GM19043 (cell line): ENCODE measurements at regions not wholly inside any gene's neighbourhood (a gene's known extent, or its start where the extent isn't known, plus 50 kb on each side); places are given as distances from the start of the nearest gene placed in this dataset.
"Not testable (repeated sequence)": the region's sequence is repeated elsewhere in the genome, so short reads cannot be mapped to it uniquely, and the experiment has no call there.

ENCODE experiments used
- ATAC-seq: cut with Tn5 transposase; IDR thresholded peaks from one replicate; pipeline ENCODE4 v1.9.1; 2021; ENCODE audit warnings: low read depth; ENCODE audit not compliant: unreplicated experiment

- no peak for ATAC-seq
Observed at GRCh38 chr15:20348291-20348899, 193.2 kb downstream of the GOLGA6L6 start.

- no peak for ATAC-seq
Observed at GRCh38 chr15:20346082-20346805, 195.4 kb downstream of the GOLGA6L6 start.

- ATAC-seq, result no peak
Observed at GRCh38 chr15:20345401-20345958, 196.1 kb downstream of the GOLGA6L6 start.

- ATAC-seq, result no peak
Observed at GRCh38 chr15:20344601-20345400, 196.8 kb downstream of the GOLGA6L6 start.

GRCh38 chr15:20343395-20344211 is 198.0 kb downstream of the GOLGA6L6 start:
- ATAC-seq, result not testable (repeated sequence)

- ATAC-seq, result not testable (repeated sequence)
Observed at GRCh38 chr15:20342601-20343394, 198.8 kb downstream of the GOLGA6L6 start.

GRCh38 chr15:20341901-20342600 is 199.5 kb downstream of the GOLGA6L6 start:
- ATAC-seq, result no peak

DNA sequence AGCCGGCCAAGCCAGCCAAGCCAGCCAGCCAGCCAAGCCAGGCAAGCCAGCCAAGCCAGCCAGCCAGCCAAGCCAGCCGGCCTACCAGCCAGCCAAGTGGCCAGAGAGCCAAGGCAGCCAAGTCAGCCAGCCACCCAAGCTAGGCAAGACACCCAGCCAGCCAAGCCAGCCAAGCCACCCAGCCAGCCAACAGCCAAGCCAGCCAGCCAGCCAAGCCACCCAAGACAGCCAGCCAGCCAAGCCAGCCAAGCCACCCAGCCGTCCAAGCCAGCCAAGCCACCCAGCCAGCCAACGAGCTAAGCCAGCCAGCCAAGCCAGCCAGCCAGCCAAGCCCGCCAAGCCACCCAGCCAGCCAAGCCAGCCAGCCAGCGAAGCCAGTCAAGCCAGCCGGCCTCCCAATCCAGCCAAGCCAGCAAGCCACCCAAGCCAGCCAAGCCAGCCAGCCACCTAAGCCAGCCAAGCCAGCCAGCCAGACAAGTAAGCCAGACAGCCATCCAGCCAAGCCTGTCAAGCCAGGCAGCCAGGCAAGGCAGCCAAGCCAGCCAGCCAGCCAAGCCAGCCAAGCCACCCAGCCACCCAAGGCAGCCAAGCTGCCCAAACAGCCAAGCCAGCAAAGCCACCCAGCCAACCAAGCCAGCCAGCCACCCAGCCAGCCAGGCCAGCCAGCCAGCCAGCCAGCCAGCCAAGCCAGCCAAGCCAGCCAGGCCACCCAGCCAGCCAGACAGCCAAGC is 200.5 kb downstream of the GOLGA6L6 start:
- no peak for ATAC-seq

DNA sequence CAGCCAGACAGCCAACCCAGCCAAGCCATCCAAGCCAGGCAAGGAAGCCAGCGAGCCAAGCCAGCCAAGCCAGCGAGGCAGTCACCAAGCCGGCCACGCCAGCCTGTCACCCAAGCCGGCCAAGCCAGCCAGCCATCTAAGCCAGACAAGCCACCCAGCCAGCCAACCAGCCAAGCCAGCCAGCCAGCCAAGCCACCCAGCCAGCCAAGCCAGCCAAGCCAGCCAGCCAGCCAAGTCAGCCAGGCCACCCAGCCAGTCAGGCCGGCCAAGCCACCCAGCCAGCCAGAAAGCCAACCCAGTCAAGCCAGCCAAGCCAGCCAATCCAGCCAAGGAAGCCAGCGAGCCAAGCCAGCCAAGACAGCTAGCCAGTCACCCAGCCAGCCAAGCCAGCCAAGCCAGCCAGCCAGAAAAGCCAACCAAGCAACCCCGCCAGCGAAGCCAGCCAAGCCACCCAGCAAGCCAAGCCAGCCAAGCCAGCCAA is 201.2 kb downstream of the GOLGA6L6 start:
- ATAC-seq, result no peak

DNA sequence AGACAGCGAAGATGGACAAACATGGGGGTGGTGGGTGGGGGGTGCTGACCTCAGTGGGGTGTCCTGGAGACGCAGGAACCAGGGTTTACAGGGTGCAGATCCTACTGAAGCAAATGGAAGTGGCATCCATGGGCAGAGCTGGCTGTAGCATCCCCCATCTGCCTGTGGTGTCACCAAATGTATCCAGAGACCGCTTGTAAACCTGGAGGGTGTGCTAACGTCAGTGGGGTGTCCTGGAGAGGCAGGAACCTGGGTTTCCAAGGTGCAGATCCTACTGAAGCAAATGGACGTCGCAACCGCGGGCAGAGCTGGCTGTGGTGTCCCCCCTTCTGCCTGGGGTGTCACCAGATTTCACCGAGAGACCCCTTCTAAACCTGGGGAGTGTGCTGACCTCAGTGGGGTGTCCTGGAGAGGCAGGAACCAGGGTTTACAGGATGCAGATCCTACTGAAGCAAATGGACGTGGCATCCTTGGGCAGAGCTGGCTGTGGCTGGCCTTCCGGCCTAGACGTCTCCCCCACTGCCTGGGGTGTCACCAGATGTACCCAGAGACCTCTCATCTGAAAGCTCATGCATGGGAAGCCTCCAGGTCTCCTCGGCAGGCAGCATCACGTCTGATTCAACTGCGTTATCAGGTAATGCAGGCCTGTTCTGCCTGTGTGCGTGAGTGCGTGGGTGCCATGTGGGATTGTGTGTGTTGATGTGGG is 202.4 kb downstream of the GOLGA6L6 start:
- ATAC-seq, result not testable (repeated sequence)

DNA sequence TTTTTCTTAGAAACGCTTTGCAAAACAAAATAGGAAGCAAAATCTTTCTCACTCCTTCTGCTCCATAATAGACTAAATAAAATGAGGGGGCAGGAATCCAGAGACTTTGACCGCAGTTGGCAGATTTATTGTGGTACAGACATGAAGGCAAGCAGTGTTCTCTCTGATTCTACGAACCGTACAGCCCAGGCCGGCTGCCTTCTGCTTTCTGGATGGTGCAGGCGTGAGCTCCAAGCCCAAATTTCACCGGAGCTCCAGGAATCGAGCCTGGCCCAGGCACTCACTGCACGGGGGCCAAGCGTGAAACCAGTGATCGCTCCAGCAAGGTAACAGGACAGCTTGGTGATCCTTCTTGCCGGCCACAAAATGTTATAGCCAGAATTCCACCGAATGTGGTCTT is 202.9 kb downstream of the GOLGA6L6 start:
- not testable (repeated sequence) for ATAC-seq

GRCh38 chr15:20337238-20337637 is 204.4 kb downstream of the GOLGA6L6 start:
- ATAC-seq, result not testable (repeated sequence)

DNA sequence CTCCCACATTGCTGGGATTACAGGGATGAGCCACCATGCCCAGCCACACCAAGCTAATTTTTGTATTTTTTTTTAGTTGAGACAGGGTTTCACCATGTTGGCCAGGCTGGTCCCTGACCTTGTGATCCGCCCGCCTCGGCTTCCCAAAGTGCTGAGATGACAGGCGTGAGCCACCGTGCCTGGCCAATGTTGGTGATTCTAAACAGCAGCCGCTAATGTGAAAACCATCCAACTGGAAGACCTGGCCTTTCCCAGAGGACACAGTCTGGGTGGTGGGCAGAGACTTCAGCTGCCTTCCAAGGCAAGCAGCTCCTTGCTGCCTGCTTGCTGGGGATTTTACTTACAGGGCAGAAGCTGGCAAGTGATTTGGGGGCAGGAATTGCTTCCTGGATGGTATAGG is 207.1 kb downstream of the GOLGA6L6 start:
- ATAC-seq, result not testable (repeated sequence)

- ATAC-seq, result not testable (repeated sequence)
Observed at GRCh38 chr15:20325751-20326150, 215.8 kb downstream of the GOLGA6L6 start.

DNA sequence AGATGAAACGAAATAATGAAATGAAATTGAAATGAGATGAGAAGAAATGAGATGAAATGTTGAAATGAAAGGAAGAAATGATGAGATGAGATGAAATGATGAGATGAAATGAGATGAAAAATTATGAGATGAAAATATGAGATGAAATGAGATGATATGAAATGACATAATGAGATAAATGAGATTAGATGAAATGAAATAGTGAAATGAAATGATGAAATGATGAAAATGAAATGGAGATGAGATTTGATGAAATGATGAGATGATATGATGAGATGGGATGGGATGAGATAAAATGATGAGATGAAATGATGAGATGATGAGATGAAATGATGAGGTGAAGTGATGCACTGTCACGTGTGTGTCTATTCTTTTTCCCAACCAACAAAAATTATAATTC is 224.5 kb downstream of the GOLGA6L6 start:
- not testable (repeated sequence) for ATAC-seq

- ATAC-seq, result not testable (repeated sequence)
Observed at GRCh38 chr15:20311014-20311680, 230.5 kb downstream of the GOLGA6L6 start.

GRCh38 chr15:20310603-20311002 is 231.0 kb downstream of the GOLGA6L6 start:
- ATAC-seq, result no peak
